H1 (cell line): ENCODE measurements at regions not wholly inside any gene's neighbourhood (a gene's known extent, or its start where the extent isn't known, plus 50 kb on each side); places are given as distances from the start of the nearest gene placed in this dataset.

ENCODE experiments used
- CTCF ChIA-PET: fragments of 300-600 bp; sonication (Branson Sonifier 250); formaldehyde crosslinking; loops from one replicate; lab custom pipeline; 2021; ENCODE audit not compliant: partially characterized antibody; lab: Charles Lee
- POLR2A ChIA-PET: fragments of 300-600 bp; sonication (Branson Sonifier 250); formaldehyde crosslinking; loops from one replicate; lab custom pipeline; 2021; ENCODE audit warnings: inconsistent platforms; ENCODE audit not compliant: partially characterized antibody; lab: Charles Lee
- DNase-seq, 2 experiments: peaks; one replicate each; pipeline versions ENCODE4 v3.0.0 to v3.0.0-alpha.2; 2010 to 2022; ENCODE audit warnings: low spot score in 2 of 2, low read depth in 1 of 2, mixed read lengths in 1 of 2
- FAIRE-seq: peaks from 2 replicates; lab custom pipeline; 2011; peaks lifted over from hg19 to GRCh38; lab: Jason Lieb, UNC
- H2AFZ ChIP-seq: 2 replicates; pipeline ENCODE4 v1.8.1; 2012; ENCODE audit warnings: low read length, inconsistent platforms
- H2AK5ac ChIP-seq: 2 replicates; pipeline ENCODE4 v1.6.1; 2013; ENCODE audit warnings: low read depth, low read length
- H2BK120ac ChIP-seq: replicated peaks from 2 replicates; pipeline ENCODE3; 2013; ENCODE audit warnings: low read depth, low read length, inconsistent platforms
- H2BK12ac ChIP-seq: 2 replicates; pipeline ENCODE4 v1.6.1; 2013; ENCODE audit warnings: low read depth, low read length
- H2BK15ac ChIP-seq: 2 replicates; pipeline ENCODE4 v1.6.1; 2013; ENCODE audit warnings: low read length
- H2BK20ac ChIP-seq: 2 replicates; pipeline ENCODE4 v1.6.1; 2013; ENCODE audit warnings: low read length
- H2BK5ac ChIP-seq: 2 replicates; pipeline ENCODE4 v1.6.1; 2013; ENCODE audit warnings: low read depth, low read length
- H3K14ac ChIP-seq: 2 replicates; pipeline ENCODE4 v1.6.1; 2013; ENCODE audit warnings: inconsistent platforms; ENCODE audit not compliant: insufficient read length
- H3K18ac ChIP-seq: 2 replicates; pipeline ENCODE4 v1.6.1; 2013; ENCODE audit warnings: low read length; ENCODE audit errors: extremely low read depth
- H3K23ac ChIP-seq: 2 replicates; pipeline ENCODE4 v1.6.1; 2013; ENCODE audit warnings: inconsistent platforms; ENCODE audit not compliant: insufficient read length
- H3K23me2 ChIP-seq: 2 replicates; pipeline ENCODE4 v1.6.1; 2013; ENCODE audit warnings: low read depth, low read length
- H3K27ac ChIP-seq: 2 replicates; pipeline ENCODE4 v1.6.1; 2011; ENCODE audit warnings: low read depth, low read length, inconsistent platforms
- H3K27me3 ChIP-seq, 4 experiments: replicated peaks in 1 of 4; 1 replicate in 1 of 4; 2 replicates in 3 of 4; pipeline versions ENCODE4 v1.6.1 to v1.8.1; 2011 to 2013; ENCODE audit warnings: low read length in 3 of 4, mild to moderate bottlenecking in 3 of 4, inconsistent platforms in 2 of 4, mixed read lengths in 2 of 4, moderate library complexity in 1 of 4; ENCODE audit not compliant: control insufficient read depth in 3 of 4, insufficient read depth in 3 of 4; ENCODE audit errors: extremely low read depth in 1 of 4
- H3K36me3 ChIP-seq, 4 experiments: 2 replicates each; pipeline versions ENCODE4 v1.6.1 to v1.8.1; 2011 to 2013; ENCODE audit warnings: mild to moderate bottlenecking in 4 of 4, low read length in 3 of 4, moderate library complexity in 2 of 4, control low read depth in 1 of 4, inconsistent platforms in 1 of 4; ENCODE audit not compliant: insufficient read depth in 4 of 4, control insufficient read depth in 2 of 4
- H3K4ac ChIP-seq: replicated peaks from 2 replicates; pipeline ENCODE3; 2013; ENCODE audit warnings: low read length, low read depth, mixed read lengths, inconsistent platforms; ENCODE audit not compliant: insufficient read length
- H3K4me1 ChIP-seq, 4 experiments: replicated peaks in 1 of 4; 1 replicate in 1 of 4; 2 replicates in 3 of 4; pipeline versions ENCODE4 v1.6.1 to v1.8.1; 2011 to 2013; ENCODE audit warnings: low read length in 3 of 4, inconsistent platforms in 2 of 4, mixed read lengths in 1 of 4; ENCODE audit not compliant: insufficient read depth in 4 of 4, control insufficient read depth in 3 of 4
- H3K4me2 ChIP-seq, 2 experiments: 2 replicates each; pipeline versions ENCODE4 v1.6.1 to v1.8.1; 2011 to 2013; ENCODE audit warnings: low read depth in 2 of 2, low read length in 2 of 2, control low read depth in 1 of 2, inconsistent platforms in 1 of 2, mild to moderate bottlenecking in 1 of 2; ENCODE audit not compliant: insufficient read depth in 1 of 2
- H3K4me3 ChIP-seq, 4 experiments: fragments of 200-600, 300-600 bp in 1 of 4; sonication (generic), shearing (Covaris generic), sonication (Bioruptor Twin) in 1 of 4; 2 replicates each; pipeline versions ENCODE4 v1.5.1 to v1.8.1; 2011 to 2016; ENCODE audit warnings: low read length in 4 of 4, low read depth in 3 of 4, control low read depth in 2 of 4, inconsistent platforms in 2 of 4, mild to moderate bottlenecking in 2 of 4, mixed read lengths in 1 of 4, moderate library complexity in 1 of 4; ENCODE audit not compliant: insufficient read depth in 2 of 4; ENCODE audit errors: extremely low read depth in 1 of 4
- H3K56ac ChIP-seq: replicated peaks from 2 replicates; pipeline ENCODE3; 2013; ENCODE audit warnings: low read depth, mild to moderate bottlenecking, mixed read lengths, low read length, inconsistent platforms; ENCODE audit not compliant: insufficient read length
- H3K79me1 ChIP-seq: 2 replicates; pipeline ENCODE4 v1.6.1; 2013; ENCODE audit warnings: low read depth, low read length, control low read depth
- H3K79me2 ChIP-seq, 2 experiments: 2 replicates each; pipeline versions ENCODE4 v1.6.1 to v1.8.1; 2012 to 2013; ENCODE audit warnings: low read length in 2 of 2, mild to moderate bottlenecking in 2 of 2, inconsistent platforms in 1 of 2; ENCODE audit not compliant: insufficient read depth in 2 of 2, control insufficient read depth in 1 of 2
- H3K9ac ChIP-seq, 4 experiments: replicated peaks in 1 of 4; 1 replicate in 1 of 4; 2 replicates in 3 of 4; pipeline versions ENCODE4 v1.6.1 to v1.8.1; 2011 to 2013; ENCODE audit warnings: low read depth in 3 of 4, low read length in 3 of 4, control low read depth in 2 of 4, mild to moderate bottlenecking in 2 of 4, moderate library complexity in 2 of 4, inconsistent platforms in 1 of 4; ENCODE audit errors: extremely low read depth in 1 of 4
- H3K9me3 ChIP-seq, 2 experiments: 2 replicates each; pipeline versions ENCODE4 v1.6.1 to v1.8.1; 2012 to 2013; ENCODE audit warnings: mild to moderate bottlenecking in 2 of 2, moderate library complexity in 2 of 2, control low read depth in 1 of 2, inconsistent platforms in 1 of 2, low read depth in 1 of 2, low read length in 1 of 2, mixed read lengths in 1 of 2; ENCODE audit not compliant: insufficient read depth in 2 of 2
- H4K20me1 ChIP-seq, 2 experiments: replicated peaks in 1 of 2; 2 replicates each; pipeline versions ENCODE3 to v1.8.1; 2011 to 2013; ENCODE audit warnings: inconsistent platforms in 2 of 2, low read length in 2 of 2, mild to moderate bottlenecking in 1 of 2; ENCODE audit not compliant: insufficient read depth in 2 of 2, control insufficient read depth in 1 of 2
- H4K5ac ChIP-seq: 2 replicates; pipeline ENCODE4 v1.6.1; 2013; ENCODE audit warnings: low read length, low read depth, mixed read lengths, inconsistent platforms; ENCODE audit not compliant: insufficient read length
- H4K8ac ChIP-seq: 2 replicates; pipeline ENCODE4 v1.8.0; 2013; ENCODE audit warnings: mild to moderate bottlenecking, moderate library complexity, low read length, inconsistent platforms; ENCODE audit not compliant: insufficient read depth; ENCODE audit errors: extremely low read depth
- H4K91ac ChIP-seq: replicated peaks from 2 replicates; pipeline ENCODE3; 2013; ENCODE audit warnings: low read length, mixed read lengths, inconsistent platforms; ENCODE audit not compliant: insufficient read length
- CTBP2 ChIP-seq: IDR thresholded peaks from 2 replicates; pipeline ENCODE4 v1.7.0; 2011; ENCODE audit warnings: borderline replicate concordance, mild to moderate bottlenecking, moderate library complexity, mixed read lengths, low read length; ENCODE audit not compliant: insufficient read depth, insufficient read length
- GABPA ChIP-seq: IDR thresholded peaks from 2 replicates; pipeline ENCODE4 v1.6.1; 2011; ENCODE audit warnings: mild to moderate bottlenecking, low read length, moderate library complexity, borderline replicate concordance; ENCODE audit not compliant: insufficient read depth
- KDM4A ChIP-seq: IDR thresholded peaks from one replicate; pipeline ENCODE4 v1.7.1; 2012; ENCODE audit warnings: low read depth, mild to moderate bottlenecking, moderate library complexity, low read length, inconsistent platforms; ENCODE audit not compliant: severe bottlenecking
- PHF8 ChIP-seq: fragments of 200-600 bp; sonication (generic); conservative IDR thresholded peaks from 2 replicates; pipeline ENCODE4 v1.7.1; 2012; ENCODE audit warnings: low read depth, mild to moderate bottlenecking, inconsistent platforms, low read length, moderate library complexity
- POU5F1 ChIP-seq: IDR thresholded peaks from 2 replicates; pipeline ENCODE4 v1.6.1; 2011; ENCODE audit warnings: low read depth, mild to moderate bottlenecking, low read length, moderate library complexity
- WGBS, 2 experiments: shearing (Covaris generic) in 1 of 2; methylation state at CpG; one replicate each; pipeline versions ENCODE4 v1.1.6 to v1.1.7; 2013 to 2015; ENCODE audit warnings: low lambda C conversion rate in 2 of 2, mixed read lengths in 2 of 2, inconsistent platforms in 1 of 2, low coverage in 1 of 2, missing lambda C conversion rate in 1 of 2; ENCODE audit not compliant: insufficient replicate concordance in 2 of 2, insufficient coverage in 1 of 2, insufficient read length in 1 of 2; ENCODE audit errors: extremely low coverage in 1 of 2, missing lambda C conversion rate in 1 of 2; 5-methylcytosine and 5-hydroxymethylcytosine counted together

GRCh38 chr1:98399218-98399617, 262.3 kb upstream of the SNX7 start:
- Histone ChIP-seq H3K27me3 (no peaks in the 10 kb centered on the region), H4K20me1 (no peaks in the 10 kb centered on the region), H3K79me1 (no peaks in the 10 kb centered on the region), H2AK5ac (no peak overlapping the region), H3K9me3 (no peaks in the 10 kb centered on the region), H3K79me2 (no peaks in the 10 kb centered on the region), H2BK5ac (no peak overlapping the region), H4K8ac (no peak overlapping the region), H2BK120ac (no peak overlapping the region), H3K4me1 (no peaks in the 10 kb centered on the region), H2AFZ (no peak overlapping the region), H3K36me3 (no peaks in the 10 kb centered on the region), H3K14ac (no peak overlapping the region), H2BK15ac (no peak overlapping the region), H2BK12ac (no peak overlapping the region), H2BK20ac (no peak overlapping the region), H4K5ac (no peak overlapping the region), H4K91ac (no peak overlapping the region), H3K23ac (no peak overlapping the region), H3K4me2 (no peak overlapping the region), H3K4ac (no peak overlapping the region), H3K56ac (no peak overlapping the region), H3K9ac (no peak overlapping the region), H3K27ac (no peak overlapping the region), H3K4me3 (no peak overlapping the region), H3K18ac (no peak overlapping the region), H3K23me2 (no peaks in the 10 kb centered on the region)
- no peak for FAIRE-seq
- no peak for TF ChIP-seq PHF8
- no peak for TF ChIP-seq GABPA
- TF ChIP-seq CTBP2 = no peak
- TF ChIP-seq KDM4A = no peak
- no peak for TF ChIP-seq POU5F1
- CTCF ChIA-PET = no interaction called here
- POLR2A ChIA-PET = no interaction called here
- 87% methylated on average over 1 of the region's 1 CpG; no CpG with 5 or more reads in 1 of the 2 experiments for WGBS, 2 experiments
- no peak for DNase-seq
